ENCODE measurements at regions not wholly inside any gene's neighbourhood (a gene's known extent, or its start where the extent isn't known, plus 50 kb on each side); places are given as distances from the start of the nearest gene placed in this dataset.

- no peak overlapping the region for H3K4me3 ChIP-seq (ENCODE audit: low read length)
- DNase-seq (ENCODE audit: low read depth, low spot score), result no peak
Observed at GRCh38 chr13:100824366-100824765, 149.8 kb upstream of the TMTC4 start.

- H3K4me3 ChIP-seq (ENCODE audit: low read length), result no peak overlapping the region
- DNase-seq (ENCODE audit: low read depth, low spot score), result no peak
Observed at GRCh38 chr13:100823448-100823847, 148.9 kb upstream of the TMTC4 start.

- no peak for DNase-seq (ENCODE audit: low read depth, low spot score)
- H3K4me3 ChIP-seq (ENCODE audit: low read length), result no peak overlapping the region
Observed at GRCh38 chr13:100822871-100823443, 148.4 kb upstream of the TMTC4 start.

- DNase-seq (ENCODE audit: low read depth, low spot score), result no peak
Observed at GRCh38 chr13:100818711-100819110, 144.1 kb upstream of the TMTC4 start.

GRCh38 chr13:100817928-100818327 lies 143.3 kb upstream of the TMTC4 start:
- H3K4me3 ChIP-seq (ENCODE audit: low read length), result no peak overlapping the region
- no peak for DNase-seq (ENCODE audit: low read depth, low spot score)

More at GRCh38 chr13:100818711-100819110, 144.1 kb upstream of the TMTC4 start:
- H3K4me3 ChIP-seq (ENCODE audit: low read length), result no peak overlapping the region

- no peak overlapping the region for H3K4me3 ChIP-seq (ENCODE audit: low read length)
Observed at GRCh38 chr13:100815476-100816046, 141.0 kb upstream of the TMTC4 start.

GRCh38 chr13:100812982-100813584 lies 138.5 kb upstream of the TMTC4 start:
- DNase-seq (ENCODE audit: low read depth, low spot score), result no peak
- H3K4me3 ChIP-seq (ENCODE audit: low read length), result no peak overlapping the region

More at GRCh38 chr13:100815476-100816046, 141.0 kb upstream of the TMTC4 start:
- no peak for DNase-seq (ENCODE audit: low read depth, low spot score)

- H3K4me3 ChIP-seq (ENCODE audit: low read length), result no peak overlapping the region
- DNase-seq (ENCODE audit: low read depth, low spot score), result no peak
Observed at GRCh38 chr13:100811928-100812327, 137.3 kb upstream of the TMTC4 start.

- H3K4me3 ChIP-seq (ENCODE audit: low read length), result no peak overlapping the region
- DNase-seq (ENCODE audit: low read depth, low spot score), result no peak
Observed at GRCh38 chr13:100811024-100811865, 136.7 kb upstream of the TMTC4 start.

GRCh38 chr13:100810481-100810880 lies 135.9 kb upstream of the TMTC4 start:
- DNase-seq (ENCODE audit: low read depth, low spot score), result no peak
- no peak overlapping the region for H3K4me3 ChIP-seq (ENCODE audit: low read length)

GRCh38 chr13:100809856-100810255 lies 135.3 kb upstream of the TMTC4 start:
- no peak overlapping the region for H3K4me3 ChIP-seq (ENCODE audit: low read length)
- no peak for DNase-seq (ENCODE audit: low read depth, low spot score)

- H3K4me3 ChIP-seq (ENCODE audit: low read length), result no peak overlapping the region
- DNase-seq (ENCODE audit: low read depth, low spot score), result no peak
Observed at GRCh38 chr13:100809129-100809390, 134.5 kb upstream of the TMTC4 start.

- H3K4me3 ChIP-seq (ENCODE audit: low read length), result no peak overlapping the region
- no peak for DNase-seq (ENCODE audit: low read depth, low spot score)
Observed at GRCh38 chr13:100808330-100809128, 133.9 kb upstream of the TMTC4 start.

GRCh38 chr13:100803091-100803490 lies 128.5 kb upstream of the TMTC4 start:
- H3K4me3 ChIP-seq (ENCODE audit: low read length), result no peak overlapping the region
- DNase-seq (ENCODE audit: low read depth, low spot score), result no peak

GRCh38 chr13:100800283-100800875 lies 125.8 kb upstream of the TMTC4 start:
- no peak overlapping the region for H3K4me3 ChIP-seq (ENCODE audit: low read length)
- no peak for DNase-seq (ENCODE audit: low read depth, low spot score)

GRCh38 chr13:100798739-100799361 lies 124.3 kb upstream of the TMTC4 start:
- H3K4me3 ChIP-seq (ENCODE audit: low read length), result no peak overlapping the region
- DNase-seq (ENCODE audit: low read depth, low spot score), result no peak

GRCh38 chr13:100797921-100798320 lies 123.3 kb upstream of the TMTC4 start:
- no peak for DNase-seq (ENCODE audit: low read depth, low spot score)

GRCh38 chr13:100796463-100796862 lies 121.9 kb upstream of the TMTC4 start:
- no peak overlapping the region for H3K4me3 ChIP-seq (ENCODE audit: low read length)
- DNase-seq (ENCODE audit: low read depth, low spot score), result no peak

More at GRCh38 chr13:100797921-100798320, 123.3 kb upstream of the TMTC4 start:
- H3K4me3 ChIP-seq (ENCODE audit: low read length), result no peak overlapping the region

- no peak overlapping the region for H3K4me3 ChIP-seq (ENCODE audit: low read length)
- DNase-seq (ENCODE audit: low read depth, low spot score), result no peak
Observed at GRCh38 chr13:100794575-100794974, 120.0 kb upstream of the TMTC4 start.

All from Jurkat, Clone E6-1 (cell line).